ENCODE measurements at regions not wholly inside any gene's neighbourhood (a gene's known extent, or its start where the extent isn't known, plus 50 kb on each side); places are given as distances from the start of the nearest gene placed in this dataset.

GRCh38 chr4:141801558-141801957 lies 165.2 kb downstream of the IL15 start:
- H3K27me3 ChIP-seq (ENCODE audit: control insufficient read depth, insufficient read depth, low read length, poor library complexity, severe bottlenecking): no peaks in the 10 kb centered on the region
- no peak overlapping the region for H3K27ac ChIP-seq (ENCODE audit: low read depth, low read length)
- no peak for TF ChIP-seq CTCF (conservative IDR thresholded peaks at IDR 0.05)
- H3K27me3 Mint-ChIP-seq (ENCODE audit: insufficient read depth): no peaks in the 10 kb centered on the region
- H3K4me1 ChIP-seq (ENCODE audit: control insufficient read depth, insufficient read depth, low read length): no peaks in the 10 kb centered on the region
- no peaks in the 10 kb centered on the region for H3K4me1 Mint-ChIP-seq
- no peak overlapping the region for H3K9ac ChIP-seq (ENCODE audit: extremely low read depth, low read length, poor library complexity, severe bottlenecking)
- no peaks in the 10 kb centered on the region for H3K9me3 ChIP-seq (ENCODE audit: control insufficient read depth, low read length)
- no peak for DNase-seq
- H3K36me3 Mint-ChIP-seq (ENCODE audit: low read depth): no peaks in the 10 kb centered on the region
- H3K9me3 Mint-ChIP-seq: no peaks in the 10 kb centered on the region
- H3K4me3 ChIP-seq (ENCODE audit: low read length): no peak overlapping the region
- no peak overlapping the region for H3K27ac Mint-ChIP-seq
- WGBS, 2 experiments (ENCODE audit: insufficient coverage in 1 of 2, insufficient read length in 1 of 2): 100% methylated on average over 2 of the region's 3 CpGs; no CpG with 5 or more reads in 1 of the 2 experiments
- no peaks in the 10 kb centered on the region for H3K36me3 ChIP-seq (ENCODE audit: control insufficient read depth, insufficient read depth, low read length)
- no peak overlapping the region for H3K4me3 Mint-ChIP-seq

GRCh38 chr4:141802333-141802732 lies 165.9 kb downstream of the IL15 start:
- Histone ChIP-seq H3K4me1 (ENCODE audit: control insufficient read depth, insufficient read depth, low read length) (no peaks in the 10 kb centered on the region), H3K27ac (ENCODE audit: low read depth, low read length) (no peak overlapping the region), H3K27me3 (ENCODE audit: control insufficient read depth, insufficient read depth, low read length, poor library complexity, severe bottlenecking) (no peaks in the 10 kb centered on the region), H3K9ac (ENCODE audit: extremely low read depth, low read length, poor library complexity, severe bottlenecking) (no peak overlapping the region), H3K9me3 (ENCODE audit: control insufficient read depth, low read length) (no peaks in the 10 kb centered on the region), H3K36me3 (ENCODE audit: control insufficient read depth, insufficient read depth, low read length) (no peaks in the 10 kb centered on the region), H3K4me3 (ENCODE audit: low read length) (no peak overlapping the region)
- no peaks in the 10 kb centered on the region for H3K36me3 Mint-ChIP-seq (ENCODE audit: low read depth)
- no peak for DNase-seq
- no peak for TF ChIP-seq CTCF (conservative IDR thresholded peaks at IDR 0.05)
- H3K4me3 Mint-ChIP-seq: no peak overlapping the region
- H3K4me1 Mint-ChIP-seq: no peaks in the 10 kb centered on the region
- no peaks in the 10 kb centered on the region for H3K9me3 Mint-ChIP-seq
- no peaks in the 10 kb centered on the region for H3K27me3 Mint-ChIP-seq (ENCODE audit: insufficient read depth)
- no CpG with 5 or more reads among the region's 1 CpG for WGBS, 2 experiments (ENCODE audit: insufficient coverage in 1 of 2, insufficient read length in 1 of 2)
- H3K27ac Mint-ChIP-seq: no peak overlapping the region

- no peaks in the 10 kb centered on the region for H3K27me3 Mint-ChIP-seq (ENCODE audit: insufficient read depth)
- H3K27me3 ChIP-seq (ENCODE audit: control insufficient read depth, insufficient read depth, low read length, poor library complexity, severe bottlenecking): no peaks in the 10 kb centered on the region
- peaks cover under 1% of the 10 kb centered on the region for H3K4me1 Mint-ChIP-seq
- no CpG with 5 or more reads among the region's 1 CpG for WGBS, 2 experiments (ENCODE audit: insufficient coverage in 1 of 2, insufficient read length in 1 of 2)
- H3K9ac ChIP-seq (ENCODE audit: extremely low read depth, low read length, poor library complexity, severe bottlenecking): no peak overlapping the region
- H3K9me3 Mint-ChIP-seq: no peaks in the 10 kb centered on the region
- H3K4me3 ChIP-seq (ENCODE audit: low read length): no peak overlapping the region
- no peak overlapping the region for H3K27ac ChIP-seq (ENCODE audit: low read depth, low read length)
- no peaks in the 10 kb centered on the region for H3K36me3 ChIP-seq (ENCODE audit: control insufficient read depth, insufficient read depth, low read length)
- H3K36me3 Mint-ChIP-seq (ENCODE audit: low read depth): no peaks in the 10 kb centered on the region
- H3K27ac Mint-ChIP-seq: no peak overlapping the region
- H3K4me1 ChIP-seq (ENCODE audit: control insufficient read depth, insufficient read depth, low read length): no peaks in the 10 kb centered on the region
- H3K4me3 Mint-ChIP-seq: no peak overlapping the region
- no peak for TF ChIP-seq CTCF (conservative IDR thresholded peaks at IDR 0.05)
- H3K9me3 ChIP-seq (ENCODE audit: control insufficient read depth, low read length): no peaks in the 10 kb centered on the region
- no peak for DNase-seq
Observed at GRCh38 chr4:141804836-141805235, 168.5 kb downstream of the IL15 start.

Measured in endodermal cell (in vitro differentiated cells).